HepG2 (cell line): ENCODE measurements at regions not wholly inside any gene's neighbourhood (a gene's known extent, or its start where the extent isn't known, plus 50 kb on each side); places are given as distances from the start of the nearest gene placed in this dataset.

Source experiments
- ATAC-seq: fragments of 200-7000 bp; cut with Tn5 transposase; 3 replicates; pipeline ENCODE4 v1.9.1; 2020; ENCODE audit warnings: mild to moderate bottlenecking, moderate library complexity
- BruUV-seq: library from RNA; stranded (reverse); fragments of 400-500 nt; replicated peaks from 2 replicates; lab custom pipeline; 2021; lab: Mats Ljungman, UMichigan
- CTCF ChIA-PET: fragments of 300-600 bp; formaldehyde crosslinking; extraction: SDS; loops from one replicate; lab custom pipeline; 2021; ENCODE audit warnings: low total read pairs, inconsistent platforms, low intra/inter-chr PET ratio; lab: Yijun Ruan, JAX
- POLR2A ChIA-PET: fragments of 350-600 bp; sonication (Branson Sonifier 250); formaldehyde crosslinking; loops from one replicate; lab custom pipeline; 2020; ENCODE audit warnings: antibody characterized with exemption, inconsistent platforms; lab: Yijun Ruan, JAX
- DNase-seq: peaks from one replicate; pipeline ENCODE4 v3.0.0-alpha.2; 2015; ENCODE audit warnings: low spot score
- FAIRE-seq: peaks from 3 replicates; lab custom pipeline; 2011; peaks lifted over from hg19 to GRCh38; lab: Jason Lieb, UNC
- H2AFZ ChIP-seq: one replicate; pipeline ENCODE4 v1.6.1; 2011; ENCODE audit warnings: low read length, inconsistent platforms
- H3K27ac ChIP-seq: fragments of 300-600 bp; 3 replicates; pipeline ENCODE4 v1.8.0; 2011; ENCODE audit warnings: mixed run types, mild to moderate bottlenecking, mixed read lengths, low read length, inconsistent platforms; ENCODE audit not compliant: insufficient read depth; ENCODE audit errors: extremely low read length
- H3K27me3 ChIP-seq, 2 experiments: fragments of 200-600 bp in 1 of 2; 2 replicates in 1 of 2; 3 replicates in 1 of 2; pipeline versions ENCODE4 v1.6.0 to v1.8.0; 2011; ENCODE audit warnings: low read length in 2 of 2, mild to moderate bottlenecking in 2 of 2, moderate library complexity in 2 of 2, inconsistent platforms in 1 of 2; ENCODE audit not compliant: insufficient read depth in 2 of 2, control insufficient read depth in 1 of 2
- H3K36me3 ChIP-seq, 2 experiments: fragments of 200-600 bp in 1 of 2; replicated peaks in 1 of 2; 2 replicates in 1 of 2; 3 replicates in 1 of 2; pipeline versions ENCODE4 v1.5.1 to v1.8.0; 2011; ENCODE audit warnings: low read length in 2 of 2, inconsistent platforms in 1 of 2; ENCODE audit not compliant: insufficient read depth in 2 of 2, control insufficient read depth in 1 of 2
- H3K4me1 ChIP-seq: 2 replicates; pipeline ENCODE4 v1.5.1; 2012; ENCODE audit warnings: low read length, inconsistent platforms; ENCODE audit not compliant: insufficient read depth
- H3K4me2 ChIP-seq: 2 replicates; pipeline ENCODE4 v1.6.0; 2011; ENCODE audit warnings: low read depth, low read length, inconsistent platforms
- H3K4me3 ChIP-seq, 3 experiments: fragments of 200-600 bp in 1 of 3; sonication (generic), shearing (Covaris generic) in 1 of 3; replicated peaks in 1 of 3; 2 replicates each; pipeline ENCODE4 v1.5.1; 2011 to 2016; ENCODE audit warnings: low read length in 3 of 3, inconsistent platforms in 2 of 3, low read depth in 2 of 3, mild to moderate bottlenecking in 2 of 3, control low read depth in 1 of 3, mixed read lengths in 1 of 3; ENCODE audit not compliant: insufficient read depth in 1 of 3
- H3K79me2 ChIP-seq: one replicate; pipeline ENCODE4 v1.6.1; 2011; ENCODE audit warnings: low read length, inconsistent platforms; ENCODE audit not compliant: insufficient read depth
- H3K9ac ChIP-seq: 2 replicates; pipeline ENCODE4 v1.6.0; 2011; ENCODE audit warnings: mild to moderate bottlenecking, low read depth, low read length, inconsistent platforms; ENCODE audit not compliant: insufficient read depth
- H3K9me3 ChIP-seq: 2 replicates; pipeline ENCODE4 v1.5.1; 2012; ENCODE audit warnings: mild to moderate bottlenecking, low read length
- H4K20me1 ChIP-seq: 2 replicates; pipeline ENCODE4 v1.6.0; 2011; ENCODE audit warnings: inconsistent platforms, mild to moderate bottlenecking, low read length, moderate library complexity; ENCODE audit not compliant: insufficient read depth
- CCAR2 ChIP-seq: fragments of 200-400 bp; formaldehyde crosslinking; optimal IDR thresholded peaks from 2 replicates; pipeline ENCODE3; 2018; ENCODE audit warnings: low read depth, mild to moderate bottlenecking, low read length, moderate library complexity
- CEBPG ChIP-seq: IDR thresholded peaks from 2 replicates; pipeline ENCODE4 v1.6.1; 2016
- DR1 ChIP-seq: sonication (generic); formaldehyde crosslinking; IDR thresholded peaks from 2 replicates; pipeline ENCODE4 v1.8.0; 2021; ENCODE audit warnings: mild to moderate bottlenecking, missing genetic modification reagents, inconsistent platforms
- IKZF4 ChIP-seq: sonication (generic); formaldehyde crosslinking; IDR thresholded peaks from 2 replicates; pipeline ENCODE4 v1.5.1; 2020; ENCODE audit warnings: borderline replicate concordance, mild to moderate bottlenecking, low read depth, missing genetic modification reagents; ENCODE audit errors: not compliant biosample characterization
- JARID2 ChIP-seq: sonication (generic); formaldehyde crosslinking; IDR thresholded peaks from 2 replicates; pipeline ENCODE4 v1.8.1; 2023; ENCODE audit warnings: missing genetic modification reagents, inconsistent platforms; ENCODE audit not compliant: insufficient replicate concordance
- KLF13 ChIP-seq: sonication (generic); formaldehyde crosslinking; IDR thresholded peaks from 2 replicates; pipeline ENCODE4 v1.4.0; 2020; ENCODE audit warnings: mild to moderate bottlenecking, missing genetic modification reagents
- NCOA1 ChIP-seq: sonication (generic); formaldehyde crosslinking; IDR thresholded peaks from 2 replicates; pipeline ENCODE4 v1.9.0; 2021; ENCODE audit warnings: missing genetic modification reagents
- SOX13 ChIP-seq, 3 experiments: fragments of 450-650 bp in 1 of 3; sonication (generic) in 1 of 3; formaldehyde crosslinking in 1 of 3; IDR thresholded peaks in 2 of 3; conservative IDR thresholded peaks in 1 of 3; 2 replicates each; pipeline versions ENCODE4 v1.5.0 to v1.6.1; 2016 to 2020; ENCODE audit warnings: antibody characterized with exemption in 1 of 3, mild to moderate bottlenecking in 1 of 3, missing compliant biosample characterization in 1 of 3, missing genetic modification reagents in 1 of 3, moderate library complexity in 1 of 3
- ZBTB3 ChIP-seq: sonication (generic); formaldehyde crosslinking; IDR thresholded peaks from 2 replicates; pipeline ENCODE4 v1.4.0; 2020; ENCODE audit warnings: low read depth, mild to moderate bottlenecking, moderate library complexity, missing genetic modification reagents, borderline replicate concordance
- ZNF292 ChIP-seq: sonication (generic); formaldehyde crosslinking; IDR thresholded peaks from 2 replicates; pipeline ENCODE4 v1.8.1; 2022; ENCODE audit warnings: mild to moderate bottlenecking, low read depth, missing genetic modification reagents, borderline replicate concordance
- ZNF558 ChIP-seq: sonication (generic); formaldehyde crosslinking; IDR thresholded peaks from 2 replicates; pipeline ENCODE4 v1.9.0; 2022; ENCODE audit warnings: mild to moderate bottlenecking, missing genetic modification reagents, borderline replicate concordance
- ZNF563 ChIP-seq: sonication (generic); formaldehyde crosslinking; IDR thresholded peaks from 2 replicates; pipeline ENCODE4 v1.8.0; 2022; ENCODE audit warnings: mild to moderate bottlenecking, moderate library complexity, missing genetic modification reagents
- ZNF724P ChIP-seq: sonication (generic); formaldehyde crosslinking; IDR thresholded peaks from 2 replicates; pipeline ENCODE4 v1.8.0; 2022; ENCODE audit warnings: missing genetic modification reagents, borderline replicate concordance
- WGBS: methylation state at CpG from one replicate; pipeline ENCODE4 v1.1.6; 2017; ENCODE audit warnings: low lambda C conversion rate; 5-methylcytosine and 5-hydroxymethylcytosine counted together
- in situ Hi-C: cut with HindIII; loops from 2 replicates; pipeline ENCODE4 v1.10.0; 2017; ENCODE audit warnings: low pct_unique_long_range_greater_than_20kb; ENCODE audit not compliant: extremely low pct_ligation_motif_present
- intact Hi-C: fragments of 100-400 bp; cut with micrococcal nuclease; formaldehyde crosslinking; loops from one replicate; pipeline ENCODE4 v1.10.0; 2022; ENCODE audit not compliant: unreplicated experiment
- TF ChIP-seq, protein P1 (sequence below): sonication (generic); formaldehyde crosslinking; IDR thresholded peaks from 2 replicates; pipeline ENCODE4 v1.4.0; 2020; ENCODE audit warnings: mild to moderate bottlenecking, missing genetic modification reagents

DNA sequence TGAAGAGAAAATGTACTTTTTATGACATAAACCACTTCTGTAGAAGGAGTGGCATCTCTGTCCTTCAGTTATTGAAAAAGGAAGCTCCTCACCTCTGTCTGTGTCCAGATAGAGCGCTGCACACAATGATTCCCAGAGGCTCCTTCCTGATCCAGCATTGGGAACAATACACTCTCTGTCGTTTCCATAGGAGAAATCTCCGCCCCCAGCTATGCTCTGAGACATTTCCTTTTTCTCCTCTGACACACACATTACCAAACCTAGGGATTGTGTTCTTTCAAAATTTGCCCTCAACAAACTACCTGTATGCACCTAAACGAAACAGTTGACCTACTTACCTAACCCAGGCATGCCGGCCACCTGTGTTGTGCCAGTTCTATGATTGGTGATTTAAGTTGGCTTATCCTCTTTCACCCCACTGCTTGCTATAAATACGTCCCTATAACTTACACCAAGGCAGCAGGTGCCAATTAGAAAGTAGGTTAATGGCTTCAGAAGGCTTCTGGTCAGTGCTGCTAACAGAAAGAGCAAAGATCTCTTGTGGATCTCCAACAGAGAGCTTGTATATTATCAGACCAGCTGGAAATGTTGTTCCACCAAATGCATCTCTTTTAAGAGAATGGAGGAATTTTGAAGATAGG is 140.1 kb upstream of the JCAD start:
- 4% methylated on average over 6 of the region's 6 CpGs for WGBS
- FAIRE-seq, result no peak

DNA sequence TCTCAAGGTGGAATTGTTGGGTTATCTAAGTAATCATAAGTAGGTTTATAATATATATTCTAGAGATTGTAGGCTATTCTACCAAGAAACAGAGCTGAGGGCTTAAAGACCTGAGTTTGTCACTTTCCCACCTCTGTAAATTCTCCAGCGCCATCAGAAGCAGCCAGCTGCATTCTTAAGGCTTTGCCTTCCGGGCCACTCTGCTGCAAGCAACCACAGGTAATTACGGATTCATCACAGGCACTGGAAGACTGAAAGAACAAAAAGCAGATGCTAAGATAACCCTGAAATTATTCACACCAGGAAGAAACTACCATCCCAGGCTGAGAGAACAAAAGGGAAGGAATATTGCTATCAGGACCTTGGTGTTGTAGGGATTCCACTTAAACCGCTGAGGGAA is 137.8 kb upstream of the JCAD start:
- TF ChIP-seq ZNF292 (CRISPR knock-in tag), result no peak
- TF ChIP-seq ZBTB3, result no peak
- TF ChIP-seq ZNF558 (CRISPR knock-in tag), result no peak
- no peak for TF ChIP-seq IKZF4 (CRISPR knock-in tag)
- no peak for TF ChIP-seq DR1 (CRISPR knock-in tag)
- TF ChIP-seq CCAR2, result no peak
- no peak for TF ChIP-seq ZNF563 (CRISPR knock-in tag)
- no peak for TF ChIP-seq NCOA1
- no peak for TF ChIP-seq ZNF724P (CRISPR knock-in tag)
- TF ChIP-seq, protein P1, sequence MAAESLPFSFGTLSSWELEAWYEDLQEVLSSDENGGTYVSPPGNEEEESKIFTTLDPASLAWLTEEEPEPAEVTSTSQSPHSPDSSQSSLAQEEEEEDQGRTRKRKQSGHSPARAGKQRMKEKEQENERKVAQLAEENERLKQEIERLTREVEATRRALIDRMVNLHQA (CRISPR knock-in tag), result no peak
- TF ChIP-seq KLF13 (CRISPR knock-in tag), result no peak
- TF ChIP-seq JARID2 (CRISPR knock-in tag), result no peak
- Histone ChIP-seq H3K27ac (no peak overlapping the region), H3K36me3 (no peaks in the 10 kb centered on the region), H3K79me2 (no peaks in the 10 kb centered on the region), H3K27me3 (peaks cover 0 to 8% of the 10 kb centered on the region in 2 experiments; a peak in 1 of 5 replicates), H2AFZ (no peak overlapping the region), H3K4me1 (0 out of 2 replicates have a peak, but pooled peaks cover 9% of the 10 kb centered on the region), H3K4me2 (no peak overlapping the region), H4K20me1 (no peaks in the 10 kb centered on the region), H3K9me3 (no peaks in the 10 kb centered on the region), H3K9ac (no peak overlapping the region), H3K4me3 (no peak overlapping the region)
- CTCF ChIA-PET, result no interaction called here
- no TSS peak for BruUV-seq
- FAIRE-seq, result no peak
- POLR2A ChIA-PET, result no interaction called here
- WGBS, result 22% methylated on average over 4 of the region's 4 CpGs
- intact Hi-C loops (no loop called here), in situ Hi-C loops (no loop called here)
- DNase-seq, result no peak
- no peak for ATAC-seq

More for the DNA sequence above, 140.1 kb upstream of the JCAD start:
- ATAC-seq, result 0 out of 3 replicates have a peak, but pooled peaks have one; percentile 35
- H2AFZ ChIP-seq, result no peak overlapping the region
- H3K9me3 ChIP-seq, result peaks cover 10% of the 10 kb centered on the region
- 0 out of 2 replicates have a peak, but pooled peaks cover 9% of the 10 kb centered on the region for H3K4me1 ChIP-seq
- H3K9ac ChIP-seq, result no peak overlapping the region
- H3K4me2 ChIP-seq, result 0 out of 2 replicates have a peak overlapping the region, but pooled peaks have one; percentile 6
- intact Hi-C loops (no loop called here), in situ Hi-C loops (no loop called here)
- no peak for TF ChIP-seq CEBPG (CRISPR knock-in tag)
- no peak for TF ChIP-seq SOX13 (IDR thresholded peaks at IDR 0.05)
- TF ChIP-seq SOX13 (CRISPR knock-in tag; conservative IDR thresholded peaks at IDR 0.05 in 1 of 2, IDR thresholded peaks at IDR 0.05 in 1 of 2), result 0 out of 4 replicates have a peak, but pooled peaks of 1 of the 2 experiments have one; percentile 16
- H3K27me3 ChIP-seq, result peaks cover 0 to 8% of the 10 kb centered on the region in 2 experiments; a peak in 1 of 5 replicates
- no peaks in the 10 kb centered on the region for H3K79me2 ChIP-seq
- no peak overlapping the region for H3K4me3 ChIP-seq
- ChIA-PET CTCF (no interaction called here), POLR2A (no interaction called here)
- H3K36me3 ChIP-seq, result no peaks in the 10 kb centered on the region
- no TSS peak for BruUV-seq
- H4K20me1 ChIP-seq, result no peaks in the 10 kb centered on the region
- H3K27ac ChIP-seq, result no peak overlapping the region
- DNase-seq, result peak; percentile 12
